Naive thymus-derived CD8-positive, alpha-beta T cell (primary cell): ENCODE measurements at regions not wholly inside any gene's neighbourhood (a gene's known extent, or its start where the extent isn't known, plus 50 kb on each side); places are given as distances from the start of the nearest gene placed in this dataset. TPM values are rescaled to one million over a fixed set of nuclear protein-coding genes. Genes with fewer than 3 reads are reported as not detected.

Experiments used
- ATAC-seq, 2 donors: fragments of 150-1000 bp; cut with Tn5 transposase in 1 of 2; sonication (Bioruptor Pico), chemical (Tn5 transposase) in 1 of 2; 1 replicate in 1 of 2; 2 replicates in 1 of 2; pipeline ENCODE4 v1.10.0; 2021; ENCODE audit warnings: mild to moderate bottlenecking in 2 of 2, moderate library complexity in 2 of 2
- POLR2A ChIA-PET: fragments of 350-600 bp; sonication (Branson Sonifier 250); formaldehyde crosslinking; loops from one replicate; lab custom pipeline; 2021; ENCODE audit warnings: antibody characterized with exemption; lab: Charles Lee
- DNase-seq, 10 donors: peaks; one replicate each; pipeline versions ENCODE4 v3.0.0 to v3.0.0-alpha.2; 2020 to 2022
- H3K27ac Mint-ChIP-seq, 10 donors: one replicate each; pipeline ENCODE4 v1.8.0; 2020 to 2022; ENCODE audit warnings: mild to moderate bottlenecking in 10 of 10, mixed read lengths in 10 of 10, moderate library complexity in 4 of 10, inconsistent platforms in 1 of 10
- H3K27me3 Mint-ChIP-seq, 5 donors: one replicate each; pipeline ENCODE4 v1.8.0; 2021 to 2022; ENCODE audit warnings: mixed read lengths in 5 of 5
- H3K36me3 Mint-ChIP-seq, 3 donors: one replicate each; pipeline ENCODE4 v1.8.0; 2020 to 2022; ENCODE audit warnings: mixed read lengths in 3 of 3, mild to moderate bottlenecking in 2 of 3, inconsistent platforms in 1 of 3
- H3K4me1 Mint-ChIP-seq, 4 donors: one replicate each; pipeline ENCODE4 v1.8.0; 2021 to 2022; ENCODE audit warnings: mixed read lengths in 4 of 4
- H3K4me3 Mint-ChIP-seq, 10 donors: one replicate each; pipeline ENCODE4 v1.8.0; 2020 to 2022; ENCODE audit warnings: mild to moderate bottlenecking in 10 of 10, mixed read lengths in 10 of 10, moderate library complexity in 6 of 10, inconsistent platforms in 1 of 10
- H3K9me3 Mint-ChIP-seq, 9 donors: one replicate each; pipeline ENCODE4 v1.8.0; 2020 to 2022; ENCODE audit warnings: mixed read lengths in 9 of 9, mild to moderate bottlenecking in 3 of 9, inconsistent platforms in 1 of 9, moderate library complexity in 1 of 9
- microRNA-seq: library from miRNA; unstranded; fragments of <30 nt; microRNA quantifications from one replicate; pipeline ENCODE4 v1.2.0, GENCODE V29; 2022; ENCODE audit warnings: borderline microRNAs expressed

DNA sequence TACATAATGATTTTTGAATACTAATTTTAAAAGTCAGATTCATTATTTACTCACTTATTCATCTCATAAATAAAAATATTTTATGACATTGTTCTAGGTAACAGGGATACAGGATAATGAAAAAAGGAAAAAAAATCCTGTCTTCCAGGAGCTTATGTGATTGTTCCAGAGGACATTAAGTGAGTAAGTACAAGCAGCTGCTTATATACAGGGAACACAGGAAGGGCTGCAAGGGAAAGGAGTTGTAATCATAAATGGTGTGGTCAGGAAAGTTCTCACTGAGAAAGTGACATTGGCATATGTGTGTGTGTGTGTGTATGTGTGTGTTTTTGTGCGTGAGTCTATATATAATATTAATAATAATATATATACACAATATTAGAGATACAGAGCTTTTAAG, 121.8 kb downstream of the HAO1 start:
- Mint-ChIP-seq H3K27me3 (peaks cover 0 to 6% (median 2%) of the 10 kb centered on the region in 5 donors), H3K4me3 (no peak overlapping the region), H3K27ac (no peak overlapping the region), H3K4me1 (no peaks in the 10 kb centered on the region), H3K36me3 (no peaks in the 10 kb centered on the region), H3K9me3 (peaks cover 0 to 19% (median 3%) of the 10 kb centered on the region in 9 donors)
- POLR2A ChIA-PET: no interaction called here
- DNase-seq: no peak
- no peak for ATAC-seq

DNA sequence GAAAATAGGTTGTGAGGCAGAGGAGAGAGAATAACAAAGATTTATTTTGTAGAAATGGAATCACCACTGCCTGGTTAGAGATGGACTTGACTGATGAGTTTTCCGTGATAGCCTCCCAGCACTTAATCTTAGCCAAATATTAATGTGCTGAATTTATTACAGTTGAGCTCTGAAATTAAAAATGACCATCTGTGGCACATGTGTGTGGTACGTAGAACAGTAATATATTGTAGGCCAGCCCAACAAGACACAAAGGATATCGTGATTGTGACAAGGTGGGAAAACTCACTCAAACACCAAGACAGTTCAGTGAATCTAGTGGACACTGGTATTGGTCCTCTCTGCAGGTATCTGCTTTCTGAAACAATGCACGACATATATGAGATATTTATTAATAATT, 119.4 kb downstream of the HAO1 start:
- Mint-ChIP-seq H3K27me3 (peaks cover 0 to 6% (median 2%) of the 10 kb centered on the region in 5 donors), H3K4me3 (no peak overlapping the region), H3K36me3 (no peaks in the 10 kb centered on the region), H3K4me1 (no peaks in the 10 kb centered on the region), H3K27ac (no peak overlapping the region), H3K9me3 (peaks cover 0 to 12% (median 4%) of the 10 kb centered on the region in 9 donors)
- no peak for DNase-seq
- POLR2A ChIA-PET: no interaction called here
- no peak for ATAC-seq

DNA sequence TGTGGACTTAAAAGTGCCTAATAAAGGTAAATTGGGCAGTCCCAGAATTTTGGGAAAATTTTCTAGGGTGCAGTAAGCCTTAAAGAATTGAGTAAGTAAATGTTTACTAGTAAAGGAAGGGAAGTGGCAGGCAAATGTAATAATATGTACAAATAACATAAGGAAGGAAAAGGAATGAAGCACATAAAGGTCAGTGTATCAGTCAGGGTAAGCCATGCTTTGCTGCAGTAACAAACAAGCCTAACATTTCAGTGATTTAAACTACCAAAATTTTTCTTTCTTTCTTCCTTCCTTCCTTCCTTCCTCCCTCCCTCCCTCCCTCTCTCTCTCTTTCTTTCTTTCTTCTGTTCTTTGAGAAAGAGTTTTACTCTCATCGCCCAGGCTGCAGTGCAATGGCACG, 117.5 kb downstream of the HAO1 start:
- H3K27me3 Mint-ChIP-seq: peaks cover 0 to 5% (median 2%) of the 10 kb centered on the region in 5 donors
- POLR2A ChIA-PET: no interaction called here
- H3K9me3 Mint-ChIP-seq: peaks cover 0 to 12% (median 4%) of the 10 kb centered on the region in 9 donors
- no peaks in the 10 kb centered on the region for H3K4me1 Mint-ChIP-seq
- ATAC-seq: no peak
- no peak overlapping the region for H3K27ac Mint-ChIP-seq
- no peak for DNase-seq
- no peak overlapping the region for H3K4me3 Mint-ChIP-seq
- no peaks in the 10 kb centered on the region for H3K36me3 Mint-ChIP-seq

GRCh38 chr20:7828437-7828836, 111.8 kb downstream of the HAO1 start:
- no peaks in the 10 kb centered on the region for H3K36me3 Mint-ChIP-seq
- H3K27me3 Mint-ChIP-seq: peaks cover 0 to 2% (median 0%) of the 10 kb centered on the region in 5 donors
- DNase-seq (no peak), ATAC-seq (no peak)
- H3K9me3 Mint-ChIP-seq: peaks cover 0 to 7% (median 3%) of the 10 kb centered on the region in 9 donors
- H3K27ac Mint-ChIP-seq: no peak overlapping the region
- H3K4me3 Mint-ChIP-seq: no peak overlapping the region
- POLR2A ChIA-PET: no interaction called here
- H3K4me1 Mint-ChIP-seq: no peaks in the 10 kb centered on the region

DNA sequence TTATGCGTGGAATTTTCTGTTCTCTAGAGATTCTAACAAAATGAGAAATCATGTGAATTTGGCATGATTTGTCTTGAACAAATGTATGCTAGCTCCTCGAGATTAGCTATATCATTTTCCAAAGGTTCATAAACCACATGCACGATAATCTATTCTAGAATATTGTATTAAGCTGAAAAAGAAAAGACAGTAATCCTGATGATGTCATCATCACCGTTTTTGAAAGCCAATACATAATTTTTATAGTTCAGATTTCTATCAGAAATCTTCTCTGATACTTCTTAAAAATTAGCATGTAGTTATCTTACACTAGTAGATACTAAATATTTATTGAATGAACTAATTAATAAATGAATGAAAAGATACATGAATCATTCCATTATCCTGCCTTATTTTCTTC, 111.2 kb downstream of the HAO1 start:
- Mint-ChIP-seq H3K36me3 (no peaks in the 10 kb centered on the region), H3K9me3 (peaks cover 0 to 9% (median 3%) of the 10 kb centered on the region in 9 donors), H3K27me3 (peaks cover 0 to 2% (median 0%) of the 10 kb centered on the region in 5 donors), H3K4me1 (no peaks in the 10 kb centered on the region), H3K27ac (no peak overlapping the region), H3K4me3 (no peak overlapping the region)
- ATAC-seq: no peak
- POLR2A ChIA-PET: no interaction called here
- no peak for DNase-seq

GRCh38 chr20:7829776-7830175, 110.5 kb downstream of the HAO1 start:
- no peak overlapping the region for H3K27ac Mint-ChIP-seq
- H3K4me1 Mint-ChIP-seq: no peaks in the 10 kb centered on the region
- no peaks in the 10 kb centered on the region for H3K36me3 Mint-ChIP-seq
- H3K27me3 Mint-ChIP-seq: peaks cover 0 to 2% (median 0%) of the 10 kb centered on the region in 5 donors
- no peak overlapping the region for H3K4me3 Mint-ChIP-seq
- POLR2A ChIA-PET: no interaction called here
- peaks cover 0 to 9% (median 3%) of the 10 kb centered on the region in 9 donors for H3K9me3 Mint-ChIP-seq
- DNase-seq (no peak), ATAC-seq (no peak)

Small RNAs in the stretch of these regions (microRNA-seq; reads per million reads assigned to microRNA genes)
- not detected for gene MIR8062
